Heart left ventricle (tissue), 13 donors: ENCODE measurements at regions not wholly inside any gene's neighbourhood (a gene's known extent, or its start where the extent isn't known, plus 50 kb on each side); places are given as distances from the start of the nearest gene placed in this dataset.

Experiments
- POLR2A ChIP-seq, 2 donors: fragments of 450-650 bp; IDR thresholded peaks; one replicate each; pipeline ENCODE4 v1.6.1; 2017; ENCODE audit warnings: antibody characterized with exemption in 2 of 2, mild to moderate bottlenecking in 2 of 2, moderate library complexity in 2 of 2
- TF ChIP-seq, protein P1 (sequence below), 12 donors: fragments of 200-600 bp; sonication (generic) in 4 of 12; IDR thresholded peaks; one replicate each; pipeline versions ENCODE4 v1.5.0 to v1.8.0; 2018 to 2022; ENCODE audit warnings: antibody characterized with exemption in 12 of 12, mild to moderate bottlenecking in 5 of 12
- donor health status: ischemic (EF 13 %, LVEDD 7.1; RV severe dilation, severe dysfunction).
- donor health status: DM: no; HTN: yes; CAD: no.
- donor health status: DM: no; HTN: no; CAD: no.
- donor health status: ischemic (EF 25% LVEDD 6.9; RV normal size, moderate dysfunction).
- donor health status: ischemic (EF 25% LVEDD 5.7; RV mildly dilated, moderate dysfunction).
- donor health status: ischemic (EF 35%, LVEDD 5.7; RV mildly dilated, moderate dysfunction).
- donor health status: nonischemic (EF 11% LVEDD 7.7; RV severe dilation, severe dysfunction).
- donor health status: DM: yes; HTN: yes; CAD: no.
- donor health status: PGD.
- donor health status: ischemic (EF 29% LVEDD 5.4; RV normal size, mild dysfunction).
- donor health status: nonischemic (EF 23%, LVEDD 6.1; RV moderate dilation, normal function).

DNA sequence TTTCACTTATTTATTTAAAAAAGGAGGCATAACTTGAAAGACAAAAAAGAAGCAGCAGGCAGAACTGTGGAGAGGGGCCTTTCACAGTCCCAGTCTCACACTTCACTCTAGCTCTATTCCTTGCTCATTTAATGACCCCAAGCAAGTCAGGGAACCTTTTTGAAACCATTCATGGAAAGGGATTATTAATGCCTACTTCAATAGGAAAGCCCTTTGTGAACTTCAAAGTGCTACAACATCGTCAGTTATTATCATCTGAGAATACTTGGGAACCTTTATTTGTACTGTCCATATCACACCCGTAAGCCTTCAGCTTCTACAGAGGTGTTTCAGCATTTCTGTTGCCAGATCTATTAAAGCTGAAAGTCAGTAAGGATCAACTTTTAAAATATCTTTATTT lies 320.2 kb downstream of the TMEM161B start:
- TF ChIP-seq, protein P1, sequence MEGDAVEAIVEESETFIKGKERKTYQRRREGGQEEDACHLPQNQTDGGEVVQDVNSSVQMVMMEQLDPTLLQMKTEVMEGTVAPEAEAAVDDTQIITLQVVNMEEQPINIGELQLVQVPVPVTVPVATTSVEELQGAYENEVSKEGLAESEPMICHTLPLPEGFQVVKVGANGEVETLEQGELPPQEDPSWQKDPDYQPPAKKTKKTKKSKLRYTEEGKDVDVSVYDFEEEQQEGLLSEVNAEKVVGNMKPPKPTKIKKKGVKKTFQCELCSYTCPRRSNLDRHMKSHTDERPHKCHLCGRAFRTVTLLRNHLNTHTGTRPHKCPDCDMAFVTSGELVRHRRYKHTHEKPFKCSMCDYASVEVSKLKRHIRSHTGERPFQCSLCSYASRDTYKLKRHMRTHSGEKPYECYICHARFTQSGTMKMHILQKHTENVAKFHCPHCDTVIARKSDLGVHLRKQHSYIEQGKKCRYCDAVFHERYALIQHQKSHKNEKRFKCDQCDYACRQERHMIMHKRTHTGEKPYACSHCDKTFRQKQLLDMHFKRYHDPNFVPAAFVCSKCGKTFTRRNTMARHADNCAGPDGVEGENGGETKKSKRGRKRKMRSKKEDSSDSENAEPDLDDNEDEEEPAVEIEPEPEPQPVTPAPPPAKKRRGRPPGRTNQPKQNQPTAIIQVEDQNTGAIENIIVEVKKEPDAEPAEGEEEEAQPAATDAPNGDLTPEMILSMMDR (IDR thresholded peaks at IDR 0.05) = no peak
- TF ChIP-seq POLR2A (IDR thresholded peaks at IDR 0.05) = no peak
